A549 (cell line): ENCODE measurements at regions not wholly inside any gene's neighbourhood (a gene's known extent, or its start where the extent isn't known, plus 50 kb on each side); places are given as distances from the start of the nearest gene placed in this dataset.

Experiments used
- ATAC-seq, 2 experiments: fragments of 200-7000 bp in 1 of 2; fragments of >200 bp in 1 of 2; cut with Nextera tagmentation in 1 of 2; cut with Tn5 transposase in 1 of 2; 3 replicates each; pipeline versions ENCODE4 v1.8.0 to v1.9.1; 2018 to 2020; ENCODE audit warnings: mild to moderate bottlenecking in 1 of 2, moderate library complexity in 1 of 2
- CTCF ChIA-PET: fragments of 300-600 bp; sonication (Branson Sonifier 250); formaldehyde crosslinking; extraction: SDS; loops from one replicate; lab custom pipeline; 2021; ENCODE audit warnings: antibody characterized with exemption, inconsistent platforms; lab: Yijun Ruan, JAX
- POLR2A ChIA-PET: fragments of 350-600 bp; formaldehyde crosslinking; extraction: SDS; loops from one replicate; lab custom pipeline; 2021; ENCODE audit warnings: antibody characterized with exemption, inconsistent platforms; lab: Yijun Ruan, JAX
- DNase-seq, 2 experiments: peaks; one replicate each; pipeline versions ENCODE4 v3.0.0 to v3.0.0-alpha.2; 2011 to 2016; ENCODE audit warnings: low read depth in 1 of 2, low spot score in 1 of 2
- FAIRE-seq: peaks from 2 replicates; lab custom pipeline; 2011; peaks lifted over from hg19 to GRCh38; lab: Jason Lieb, UNC
- H3K27ac ChIP-seq, 2 experiments: fragments of >200 bp; sonication (Bioruptor Twin); formaldehyde crosslinking; 3 replicates each; pipeline ENCODE4 v1.5.1; 2016 to 2017
- H3K4me1 ChIP-seq: fragments of >200 bp; sonication (Bioruptor Twin); formaldehyde crosslinking; 3 replicates; pipeline ENCODE4 v1.6.1; 2016
- H3K4me2 ChIP-seq: fragments of >200 bp; sonication (Bioruptor Twin); formaldehyde crosslinking; 3 replicates; pipeline ENCODE4 v1.6.1; 2016
- H3K4me3 ChIP-seq: fragments of >200 bp; sonication (Bioruptor Twin); formaldehyde crosslinking; 3 replicates; pipeline ENCODE4 v1.5.1; 2016
- H3K9me3 ChIP-seq: fragments of >200 bp; sonication (Bioruptor Twin); formaldehyde crosslinking; 3 replicates; pipeline ENCODE4 v1.6.1; 2016
- ATOH8 ChIP-seq: fragments of 250-450 bp; sonication (Bioruptor Pico); IDR thresholded peaks from 2 replicates; pipeline ENCODE4 v1.5.0; 2020; ENCODE audit warnings: low read depth, mild to moderate bottlenecking, moderate library complexity
- CBX2 ChIP-seq: fragments of 200-600 bp; sonication (generic); IDR thresholded peaks from 2 replicates; pipeline ENCODE4 v1.6.1; 2016; ENCODE audit warnings: low read depth, mild to moderate bottlenecking, borderline replicate concordance
- CEBPB ChIP-seq, 2 experiments: fragments of >200 bp in 1 of 2; sonication (Bioruptor Twin) in 1 of 2; formaldehyde crosslinking in 1 of 2; IDR thresholded peaks; 2 replicates each; pipeline ENCODE4 v1.6.1; 2012 to 2016
- CHD2 ChIP-seq: fragments of 150-350 bp; IDR thresholded peaks from 2 replicates; pipeline ENCODE4 v1.6.1; 2014; ENCODE audit warnings: low read length; ENCODE audit not compliant: partially characterized antibody
- CTCF ChIP-seq: fragments of >200 bp; sonication (Bioruptor Twin); formaldehyde crosslinking; IDR thresholded peaks from 3 replicates; pipeline ENCODE4 v1.5.1; 2016
- EHMT2 ChIP-seq: fragments of 200-600 bp; sonication (generic); IDR thresholded peaks from 2 replicates; pipeline ENCODE4 v1.6.1; 2016; ENCODE audit warnings: antibody characterized with exemption, low read depth, mild to moderate bottlenecking, moderate library complexity
- FOSL2 ChIP-seq, 2 experiments: fragments of 450-650 bp in 1 of 2; fragments of >200 bp in 1 of 2; sonication (Bioruptor Twin) in 1 of 2; formaldehyde crosslinking; IDR thresholded peaks; 2 replicates each; pipeline versions ENCODE4 v1.5.0 to v1.6.1; 2016 to 2020; ENCODE audit warnings: mild to moderate bottlenecking in 1 of 2, moderate library complexity in 1 of 2
- FOXS1 ChIP-seq: fragments of 250-450 bp; sonication (Bioruptor Pico); IDR thresholded peaks from 2 replicates; pipeline ENCODE4 v1.5.0; 2020; ENCODE audit warnings: mild to moderate bottlenecking, moderate library complexity
- GATA3 ChIP-seq: IDR thresholded peaks from 2 replicates; pipeline ENCODE4 v1.6.1; 2012; ENCODE audit warnings: borderline replicate concordance
- HDAC2 ChIP-seq: fragments of 200-600 bp; sonication (generic); IDR thresholded peaks from 2 replicates; pipeline ENCODE4 v1.6.1; 2016
- HMGXB4 ChIP-seq: fragments of 250-450 bp; sonication (Bioruptor Pico); IDR thresholded peaks from 2 replicates; pipeline ENCODE4 v1.5.0; 2021; ENCODE audit warnings: mild to moderate bottlenecking, moderate library complexity, borderline replicate concordance
- HOXA7 ChIP-seq: fragments of 250-450 bp; sonication (Bioruptor Pico); IDR thresholded peaks from 2 replicates; pipeline ENCODE4 v1.5.0; 2020; ENCODE audit warnings: mild to moderate bottlenecking, moderate library complexity
- HOXB13 ChIP-seq: fragments of 250-450 bp; sonication (Bioruptor Pico); IDR thresholded peaks from 2 replicates; pipeline ENCODE4 v1.5.0; 2020; ENCODE audit warnings: low read depth, mild to moderate bottlenecking, moderate library complexity
- MAZ ChIP-seq: fragments of 150-350 bp; IDR thresholded peaks from 2 replicates; pipeline ENCODE4 v1.6.1; 2014; ENCODE audit warnings: antibody characterized with exemption, low read depth, low read length, borderline replicate concordance
- NFE2L2 ChIP-seq: fragments of 150-350 bp; conservative IDR thresholded peaks from 2 replicates; pipeline ENCODE4 v1.6.1; 2014; ENCODE audit warnings: low read length
- POLR2A ChIP-seq: IDR thresholded peaks from 2 replicates; pipeline ENCODE4 v1.6.1; 2012; ENCODE audit warnings: mild to moderate bottlenecking, low read length
- POLR2AphosphoS2 ChIP-seq: conservative IDR thresholded peaks from 2 replicates; pipeline ENCODE4 v1.6.1; 2012; ENCODE audit warnings: low read length, improper control_type of control experiment, inconsistent platforms
- RAD21 ChIP-seq, 2 experiments: fragments of >200 bp in 1 of 2; sonication (Bioruptor Twin) in 1 of 2; formaldehyde crosslinking in 1 of 2; IDR thresholded peaks in 1 of 2; conservative IDR thresholded peaks in 1 of 2; 2 replicates in 1 of 2; 3 replicates in 1 of 2; pipeline ENCODE4 v1.6.1; 2012 to 2018; ENCODE audit warnings: inconsistent platforms in 1 of 2
- RARB ChIP-seq: fragments of 250-450 bp; sonication (Bioruptor Pico); IDR thresholded peaks from 2 replicates; pipeline ENCODE4 v1.8.0; 2021; ENCODE audit warnings: mild to moderate bottlenecking, moderate library complexity
- REST ChIP-seq: fragments of 200-600 bp; sonication (generic); IDR thresholded peaks from 2 replicates; pipeline ENCODE4 v1.6.1; 2016; ENCODE audit warnings: antibody characterized with exemption, mild to moderate bottlenecking, moderate library complexity
- SMC3 ChIP-seq: fragments of >200 bp; sonication (Bioruptor Twin); formaldehyde crosslinking; IDR thresholded peaks from 3 replicates; pipeline ENCODE4 v1.6.1; 2018; ENCODE audit warnings: inconsistent platforms
- TFCP2L1 ChIP-seq: fragments of 250-450 bp; sonication (Bioruptor Pico); IDR thresholded peaks from 2 replicates; pipeline ENCODE4 v1.5.0; 2021; ENCODE audit warnings: mild to moderate bottlenecking
- TP53 ChIP-seq: fragments of 250-450 bp; sonication (Bioruptor Pico); IDR thresholded peaks from 2 replicates; pipeline ENCODE4 v1.5.0; 2021; ENCODE audit warnings: mild to moderate bottlenecking, moderate library complexity
- ZC3H11A ChIP-seq: fragments of 450-650 bp; IDR thresholded peaks from 2 replicates; pipeline ENCODE4 v1.6.1; 2014; ENCODE audit warnings: antibody characterized with exemption, mild to moderate bottlenecking
- ZSCAN20 ChIP-seq: fragments of 250-450 bp; sonication (Bioruptor Pico); IDR thresholded peaks from 2 replicates; pipeline ENCODE4 v1.8.0; 2022; ENCODE audit warnings: mild to moderate bottlenecking, moderate library complexity
- WGBS: methylation state at CpG from one replicate; pipeline ENCODE4 v1.1.6; 2017; ENCODE audit errors: missing lambda C conversion rate; 5-methylcytosine and 5-hydroxymethylcytosine counted together

GRCh38 chr7:79872176-79872575 lies 262.5 kb upstream of the GNAI1 start:
- Histone ChIP-seq H3K9me3 (no peaks in the 10 kb centered on the region), H3K4me1 (no peaks in the 10 kb centered on the region), H3K27ac (no peak overlapping the region), H3K4me2 (no peak overlapping the region), H3K4me3 (no peak overlapping the region)
- POLR2A ChIA-PET: no interaction called here
- WGBS: 71% methylated on average over 2 of the region's 2 CpGs
- ATAC-seq (no peak), FAIRE-seq (no peak), DNase-seq (no peak)
- CTCF ChIA-PET: no interaction called here
- TF ChIP-seq MAZ (no peak), CHD2 (no peak), RAD21 (conservative IDR thresholded peaks at IDR 0.05 in 1 of 2, IDR thresholded peaks at IDR 0.05 in 1 of 2) (no peak), CTCF (no peak), HMGXB4 (CRISPR knock-in tag) (no peak), ZSCAN20 (no peak), FOSL2 (IDR thresholded peaks at IDR 0.05) (no peak), FOSL2 (CRISPR knock-in tag; IDR thresholded peaks at IDR 0.05) (no peak), CEBPB (IDR thresholded peaks at IDR 0.05) (no peak)

- H3K9me3 ChIP-seq: no peaks in the 10 kb centered on the region; the same call in 2 of the 3 replicates
- no peak overlapping the region for H3K27ac ChIP-seq
- DNase-seq: peak in 1 of 2 experiments; percentile 4
- H3K4me2 ChIP-seq: peak overlapping the region; percentile 40; the same call in 2 of the 3 replicates
- ChIA-PET POLR2A (no interaction called here), CTCF (no interaction called here)
- H3K4me3 ChIP-seq: no peak overlapping the region
- H3K4me1 ChIP-seq: no peaks in the 10 kb centered on the region
- ATAC-seq: 0 out of 6 replicates have a peak, but pooled peaks of 1 of the 2 experiments have one; percentile 27
- 23% methylated on average over 3 of the region's 3 CpGs for WGBS
- no peak for FAIRE-seq
- TF ChIP-seq EHMT2: no peak
- no peak for TF ChIP-seq ZC3H11A
- no peak for TF ChIP-seq NFE2L2
- no peak for TF ChIP-seq ATOH8 (CRISPR knock-in tag)
- no peak for TF ChIP-seq HOXA7 (CRISPR knock-in tag)
- no peak for TF ChIP-seq GATA3
- TF ChIP-seq SMC3: no peak
- TF ChIP-seq HDAC2: no peak
- no peak for TF ChIP-seq CHD2
- no peak for TF ChIP-seq FOXS1 (CRISPR knock-in tag)
- TF ChIP-seq HOXB13 (CRISPR knock-in tag): no peak
- TF ChIP-seq POLR2A: no peak
- no peak for TF ChIP-seq CBX2
- no peak for TF ChIP-seq REST
- TF ChIP-seq TFCP2L1 (CRISPR knock-in tag): no peak
- no peak for TF ChIP-seq TP53
- no peak for TF ChIP-seq RARB (CRISPR knock-in tag)
- no peak for TF ChIP-seq POLR2AphosphoS2
Measured at GRCh38 chr7:79868010-79868409, 266.6 kb upstream of the GNAI1 start.
